ENCODE measurements at regions not wholly inside any gene's neighbourhood (a gene's known extent, or its start where the extent isn't known, plus 50 kb on each side); places are given as distances from the start of the nearest gene placed in this dataset.

DNA sequence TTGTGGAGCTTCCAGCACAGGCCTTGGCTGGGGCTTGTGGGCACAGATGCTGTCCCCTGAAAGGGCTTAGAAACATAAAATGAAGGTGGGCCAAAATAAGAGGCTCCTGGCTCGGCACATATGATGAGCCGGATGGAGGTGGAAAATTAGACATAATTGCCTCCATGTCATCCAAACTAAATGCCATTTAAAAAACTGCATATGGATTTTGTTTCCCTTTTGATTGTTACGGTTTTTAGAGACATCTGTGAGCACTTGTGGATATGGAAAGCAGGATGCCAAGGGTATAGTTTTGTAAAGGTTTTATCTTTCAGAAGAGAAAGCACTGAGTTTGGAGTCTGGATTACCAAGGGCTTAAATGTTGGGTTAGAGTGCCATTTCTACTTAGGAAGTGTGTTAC, 498.3 kb downstream of the RIT2 start:
- intact Hi-C loops (cut with micrococcal nuclease; ENCODE audit: unreplicated experiment) = no loop called here
- no peaks in the 10 kb centered on the region for H3K79me2 ChIP-seq (ENCODE audit: low read depth)
- CTCF ChIA-PET = no interaction called here
- POLR2A ChIA-PET (ENCODE audit: unreplicated experiment) = no interaction called here
- no peaks in the 10 kb centered on the region for H3K9me3 ChIP-seq (ENCODE audit: insufficient read depth, low read depth)
- H3K4me3 ChIP-seq = no peak overlapping the region
- no peaks in the 10 kb centered on the region for H3K36me3 ChIP-seq (ENCODE audit: low read depth)
- no peak overlapping the region for H3K27ac ChIP-seq
- no peaks in the 10 kb centered on the region for H4K20me1 ChIP-seq (ENCODE audit: insufficient read depth)
- H3K4me1 ChIP-seq (replicated peaks; ENCODE audit: insufficient read depth) = no peaks in the 10 kb centered on the region
- no peaks in the 10 kb centered on the region for H3K9me2 ChIP-seq (ENCODE audit: insufficient read depth)
- no peak overlapping the region for H2AFZ ChIP-seq
- no TSS peak for BruUV-seq (replicated peaks)
- no peak overlapping the region for H3K4me2 ChIP-seq
- H3F3A ChIP-seq (ENCODE audit: insufficient read depth, low read depth) = no peaks in the 10 kb centered on the region
- DNase-seq = no peak
- H3K27me3 ChIP-seq (ENCODE audit: insufficient read depth, low read depth) = no peaks in the 10 kb centered on the region
- no peak for TF ChIP-seq EZH2 (IDR thresholded peaks at IDR 0.05; ENCODE audit: low read depth)
- TF ChIP-seq, protein P1, sequence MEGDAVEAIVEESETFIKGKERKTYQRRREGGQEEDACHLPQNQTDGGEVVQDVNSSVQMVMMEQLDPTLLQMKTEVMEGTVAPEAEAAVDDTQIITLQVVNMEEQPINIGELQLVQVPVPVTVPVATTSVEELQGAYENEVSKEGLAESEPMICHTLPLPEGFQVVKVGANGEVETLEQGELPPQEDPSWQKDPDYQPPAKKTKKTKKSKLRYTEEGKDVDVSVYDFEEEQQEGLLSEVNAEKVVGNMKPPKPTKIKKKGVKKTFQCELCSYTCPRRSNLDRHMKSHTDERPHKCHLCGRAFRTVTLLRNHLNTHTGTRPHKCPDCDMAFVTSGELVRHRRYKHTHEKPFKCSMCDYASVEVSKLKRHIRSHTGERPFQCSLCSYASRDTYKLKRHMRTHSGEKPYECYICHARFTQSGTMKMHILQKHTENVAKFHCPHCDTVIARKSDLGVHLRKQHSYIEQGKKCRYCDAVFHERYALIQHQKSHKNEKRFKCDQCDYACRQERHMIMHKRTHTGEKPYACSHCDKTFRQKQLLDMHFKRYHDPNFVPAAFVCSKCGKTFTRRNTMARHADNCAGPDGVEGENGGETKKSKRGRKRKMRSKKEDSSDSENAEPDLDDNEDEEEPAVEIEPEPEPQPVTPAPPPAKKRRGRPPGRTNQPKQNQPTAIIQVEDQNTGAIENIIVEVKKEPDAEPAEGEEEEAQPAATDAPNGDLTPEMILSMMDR (conservative IDR thresholded peaks at IDR 0.05) = no peak

DNA sequence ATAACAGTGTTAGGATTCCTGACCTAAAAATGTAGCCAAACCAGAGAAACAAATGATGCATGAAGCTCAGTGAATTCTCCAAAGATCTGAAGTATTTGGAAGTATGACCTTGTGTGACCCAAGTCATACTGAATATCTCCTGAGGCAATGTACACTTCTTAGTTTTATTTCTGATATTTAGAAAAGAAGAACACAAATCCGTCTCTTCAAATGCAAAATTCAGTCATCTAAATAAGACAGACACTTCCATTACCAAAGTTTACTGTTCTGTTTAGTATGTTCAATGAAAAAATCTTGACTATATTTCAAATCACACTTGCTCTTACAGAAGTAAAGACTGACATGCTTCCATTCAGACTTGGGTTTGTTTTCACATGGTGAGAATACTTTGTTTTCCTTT, 495.7 kb downstream of the RIT2 start:
- H4K20me1 ChIP-seq (ENCODE audit: insufficient read depth) = no peaks in the 10 kb centered on the region
- H3K9me2 ChIP-seq (ENCODE audit: insufficient read depth) = no peaks in the 10 kb centered on the region
- no peaks in the 10 kb centered on the region for H3K9me3 ChIP-seq (ENCODE audit: insufficient read depth, low read depth)
- ChIA-PET POLR2A (ENCODE audit: unreplicated experiment) (no interaction called here), CTCF (no interaction called here)
- intact Hi-C loops (cut with micrococcal nuclease; ENCODE audit: unreplicated experiment) = no loop called here
- H3K4me3 ChIP-seq = no peak overlapping the region
- no peaks in the 10 kb centered on the region for H3K4me1 ChIP-seq (replicated peaks; ENCODE audit: insufficient read depth)
- H2AFZ ChIP-seq = no peak overlapping the region
- H3K27me3 ChIP-seq (ENCODE audit: insufficient read depth, low read depth) = no peaks in the 10 kb centered on the region
- no peak overlapping the region for H3K4me2 ChIP-seq
- H3K79me2 ChIP-seq (ENCODE audit: low read depth) = no peaks in the 10 kb centered on the region
- H3F3A ChIP-seq (ENCODE audit: insufficient read depth, low read depth) = no peaks in the 10 kb centered on the region
- no TSS peak for BruUV-seq (replicated peaks)
- no peaks in the 10 kb centered on the region for H3K36me3 ChIP-seq (ENCODE audit: low read depth)
- H3K27ac ChIP-seq = no peak overlapping the region
- DNase-seq = no peak
- TF ChIP-seq, protein P1 (conservative IDR thresholded peaks at IDR 0.05) = no peak
- TF ChIP-seq EZH2 (IDR thresholded peaks at IDR 0.05; ENCODE audit: low read depth) = no peak

DNA sequence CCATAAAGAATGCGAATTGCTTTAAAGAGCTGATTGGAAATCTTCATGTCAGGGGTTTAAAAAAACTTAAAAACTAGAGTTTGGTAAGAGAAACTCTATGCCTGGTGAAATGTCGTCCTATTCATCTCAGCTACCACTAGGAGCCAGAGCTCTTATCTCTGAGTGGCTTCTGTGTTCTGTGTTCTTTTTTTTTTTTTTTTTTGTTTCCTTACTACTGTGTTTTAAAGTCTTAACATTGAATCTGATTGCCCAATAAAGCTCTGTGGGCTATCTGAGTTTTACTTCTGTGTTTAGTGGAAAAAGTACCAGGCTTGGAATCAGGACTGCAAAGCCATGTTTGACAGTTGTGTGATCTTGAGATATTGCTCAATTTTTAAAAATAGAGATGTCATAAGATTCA, 494.8 kb downstream of the RIT2 start:
- Histone ChIP-seq H3K4me3 (no peak overlapping the region), H3K9me3 (ENCODE audit: insufficient read depth, low read depth) (no peaks in the 10 kb centered on the region), H4K20me1 (ENCODE audit: insufficient read depth) (no peaks in the 10 kb centered on the region), H2AFZ (no peak overlapping the region), H3K27ac (no peak overlapping the region), H3K4me1 (replicated peaks; ENCODE audit: insufficient read depth) (no peaks in the 10 kb centered on the region), H3K9me2 (ENCODE audit: insufficient read depth) (no peaks in the 10 kb centered on the region), H3K79me2 (ENCODE audit: low read depth) (no peaks in the 10 kb centered on the region), H3K36me3 (ENCODE audit: low read depth) (no peaks in the 10 kb centered on the region), H3K4me2 (no peak overlapping the region), H3F3A (ENCODE audit: insufficient read depth, low read depth) (no peaks in the 10 kb centered on the region), H3K27me3 (ENCODE audit: insufficient read depth, low read depth) (no peaks in the 10 kb centered on the region)
- CTCF ChIA-PET = no interaction called here
- DNase-seq = no peak
- TF ChIP-seq EZH2 (IDR thresholded peaks at IDR 0.05; ENCODE audit: low read depth) = no peak
- TF ChIP-seq, protein P1 (conservative IDR thresholded peaks at IDR 0.05) = no peak
- no TSS peak for BruUV-seq (replicated peaks)
- POLR2A ChIA-PET (ENCODE audit: unreplicated experiment) = no interaction called here
- intact Hi-C loops (cut with micrococcal nuclease; ENCODE audit: unreplicated experiment) = no loop called here
